Tibial nerve (tissue), 4 donors: ENCODE measurements at regions not wholly inside any gene's neighbourhood (a gene's known extent, or its start where the extent isn't known, plus 50 kb on each side); places are given as distances from the start of the nearest gene placed in this dataset.

Experiments used
- DNase-seq, 2 donors: peaks; one replicate each; pipeline ENCODE4 v3.0.0-alpha.2; 2019; ENCODE audit warnings: low spot score in 2 of 2
- H3K27ac ChIP-seq, 4 donors: fragments of 200-600 bp; sonication (generic) in 3 of 4; one replicate each; pipeline ENCODE4 v1.5.1; 2017 to 2019; ENCODE audit warnings: mild to moderate bottlenecking in 1 of 4
- H3K27me3 ChIP-seq, 2 donors: fragments of 200-600 bp; sonication (generic) in 1 of 2; one replicate each; pipeline versions ENCODE4 v1.5.1 to v1.6.0; 2017 to 2019
- H3K36me3 ChIP-seq, 3 donors: fragments of 200-600 bp; sonication (generic); one replicate each; pipeline ENCODE4 v1.5.1; 2018 to 2019
- H3K4me1 ChIP-seq, 4 donors: fragments of 200-600 bp; sonication (generic) in 3 of 4; one replicate each; pipeline ENCODE4 v1.5.1; 2017 to 2019
- H3K4me3 ChIP-seq, 4 donors: fragments of 200-600 bp; sonication (generic) in 3 of 4; one replicate each; pipeline ENCODE4 v1.5.1; 2017 to 2019; ENCODE audit warnings: mild to moderate bottlenecking in 1 of 4, moderate library complexity in 1 of 4
- H3K9me3 ChIP-seq, 4 donors: fragments of 200-600 bp; sonication (generic) in 3 of 4; one replicate each; pipeline ENCODE4 v1.5.1; 2017 to 2019
- CTCF ChIP-seq, 5 experiments: fragments of 200-600 bp in 3 of 5; fragments of 450-650 bp in 2 of 5; sonication (generic) in 3 of 5; IDR thresholded peaks; one replicate each; pipeline ENCODE4 v1.5.1; 2016 to 2019; ENCODE audit warnings: antibody characterized with exemption in 5 of 5, mild to moderate bottlenecking in 3 of 5, moderate library complexity in 2 of 5
- EP300 ChIP-seq, 2 donors: sonication (generic); formaldehyde crosslinking; IDR thresholded peaks; one replicate each; pipeline ENCODE4 v1.6.1; 2017; ENCODE audit warnings: antibody characterized with exemption in 2 of 2, mild to moderate bottlenecking in 1 of 2
- POLR2A ChIP-seq, 2 donors: fragments of 450-650 bp; IDR thresholded peaks; one replicate each; pipeline ENCODE4 v1.6.1; 2017; ENCODE audit warnings: antibody characterized with exemption in 2 of 2, mild to moderate bottlenecking in 2 of 2, moderate library complexity in 2 of 2
- WGBS, 2 donors: methylation state at CpG; one replicate each; pipeline ENCODE4 v1.1.5; 2018; 5-methylcytosine and 5-hydroxymethylcytosine counted together

GRCh38 chr18:22567794-22568193 lies 150.1 kb upstream of the CTAGE1 start:
- Histone ChIP-seq H3K4me1 (peaks cover 0 to 5% (median 0%) of the 10 kb centered on the region in 4 donors), H3K4me3 (no peak overlapping the region), H3K27me3 (no peaks in the 10 kb centered on the region), H3K27ac (no peak overlapping the region), H3K9me3 (no peaks in the 10 kb centered on the region), H3K36me3 (no peaks in the 10 kb centered on the region)
- no peak for TF ChIP-seq POLR2A (IDR thresholded peaks at IDR 0.05)
- TF ChIP-seq EP300 (IDR thresholded peaks at IDR 0.05), result no peak
- TF ChIP-seq CTCF (IDR thresholded peaks at IDR 0.05), result no peak
- no peak for DNase-seq

GRCh38 chr18:22570492-22570891 lies 152.8 kb upstream of the CTAGE1 start:
- WGBS, 2 donors, result 83 to 89% methylated on average over 4 of the region's 4 CpGs
- DNase-seq, result no peak
- Histone ChIP-seq H3K9me3 (no peaks in the 10 kb centered on the region), H3K4me3 (no peak overlapping the region), H3K4me1 (no peaks in the 10 kb centered on the region), H3K36me3 (no peaks in the 10 kb centered on the region), H3K27ac (no peak overlapping the region), H3K27me3 (no peaks in the 10 kb centered on the region)
- TF ChIP-seq CTCF (IDR thresholded peaks at IDR 0.05) (no peak), POLR2A (IDR thresholded peaks at IDR 0.05) (no peak), EP300 (IDR thresholded peaks at IDR 0.05) (no peak)

GRCh38 chr18:22572341-22572740 lies 154.6 kb upstream of the CTAGE1 start:
- H3K9me3 ChIP-seq, result no peaks in the 10 kb centered on the region
- TF ChIP-seq CTCF (IDR thresholded peaks at IDR 0.05), result no peak
- no peak for TF ChIP-seq POLR2A (IDR thresholded peaks at IDR 0.05)
- no peak for TF ChIP-seq EP300 (IDR thresholded peaks at IDR 0.05)
- no peaks in the 10 kb centered on the region for H3K4me1 ChIP-seq
- H3K36me3 ChIP-seq, result no peaks in the 10 kb centered on the region
- H3K4me3 ChIP-seq, result no peak overlapping the region
- 57 to 59% methylated on average over 1 of the region's 1 CpG for WGBS, 2 donors
- no peak overlapping the region for H3K27ac ChIP-seq
- no peaks in the 10 kb centered on the region for H3K27me3 ChIP-seq
- no peak for DNase-seq

DNA sequence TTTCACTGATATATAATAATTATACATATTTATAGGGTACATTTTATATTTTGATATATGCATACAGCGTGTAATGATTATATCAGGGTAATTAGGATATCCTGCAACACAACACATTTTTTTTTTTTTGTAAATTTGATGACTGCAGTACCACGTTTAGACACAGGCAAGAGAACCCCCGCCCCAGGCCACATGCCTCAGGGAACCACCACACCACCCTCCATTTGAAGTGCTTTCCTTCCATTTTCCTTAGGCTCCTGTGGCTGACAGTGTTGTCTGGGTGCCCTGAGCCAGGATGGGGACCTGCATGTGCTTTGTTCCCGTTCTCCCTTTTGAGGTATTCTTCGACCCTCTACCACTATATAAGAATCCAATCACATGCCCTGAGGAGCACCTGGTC lies 161.6 kb upstream of the CTAGE1 start:
- 80 to 86% methylated on average over 5 of the region's 5 CpGs for WGBS, 2 donors

GRCh38 chr18:22585333-22585732 lies 167.6 kb upstream of the CTAGE1 start:
- Histone ChIP-seq H3K36me3 (no peaks in the 10 kb centered on the region), H3K27ac (no peak overlapping the region), H3K4me3 (no peak overlapping the region), H3K27me3 (no peaks in the 10 kb centered on the region), H3K9me3 (peaks cover 0 to 8% (median 2%) of the 10 kb centered on the region in 4 donors), H3K4me1 (no peaks in the 10 kb centered on the region)
- 56 to 63% methylated on average over 1 of the region's 1 CpG for WGBS, 2 donors
- no peak for DNase-seq
- TF ChIP-seq EP300 (IDR thresholded peaks at IDR 0.05) (no peak), CTCF (IDR thresholded peaks at IDR 0.05) (no peak), POLR2A (IDR thresholded peaks at IDR 0.05) (no peak)

More for the DNA sequence above, 161.6 kb upstream of the CTAGE1 start:
- Histone ChIP-seq H3K27ac (no peak overlapping the region), H3K27me3 (no peaks in the 10 kb centered on the region), H3K4me3 (no peak overlapping the region), H3K9me3 (no peaks in the 10 kb centered on the region), H3K4me1 (no peaks in the 10 kb centered on the region), H3K36me3 (no peaks in the 10 kb centered on the region)
- TF ChIP-seq CTCF (IDR thresholded peaks at IDR 0.05) (no peak), POLR2A (IDR thresholded peaks at IDR 0.05) (no peak), EP300 (IDR thresholded peaks at IDR 0.05) (no peak)
- no peak for DNase-seq
